ENCODE measurements at regions not wholly inside any gene's neighbourhood (a gene's known extent, or its start where the extent isn't known, plus 50 kb on each side); places are given as distances from the start of the nearest gene placed in this dataset.
"Not testable (repeated sequence)": the region's sequence is repeated elsewhere in the genome, so short reads cannot be mapped to it uniquely, and the experiment has no call there.

DNA sequence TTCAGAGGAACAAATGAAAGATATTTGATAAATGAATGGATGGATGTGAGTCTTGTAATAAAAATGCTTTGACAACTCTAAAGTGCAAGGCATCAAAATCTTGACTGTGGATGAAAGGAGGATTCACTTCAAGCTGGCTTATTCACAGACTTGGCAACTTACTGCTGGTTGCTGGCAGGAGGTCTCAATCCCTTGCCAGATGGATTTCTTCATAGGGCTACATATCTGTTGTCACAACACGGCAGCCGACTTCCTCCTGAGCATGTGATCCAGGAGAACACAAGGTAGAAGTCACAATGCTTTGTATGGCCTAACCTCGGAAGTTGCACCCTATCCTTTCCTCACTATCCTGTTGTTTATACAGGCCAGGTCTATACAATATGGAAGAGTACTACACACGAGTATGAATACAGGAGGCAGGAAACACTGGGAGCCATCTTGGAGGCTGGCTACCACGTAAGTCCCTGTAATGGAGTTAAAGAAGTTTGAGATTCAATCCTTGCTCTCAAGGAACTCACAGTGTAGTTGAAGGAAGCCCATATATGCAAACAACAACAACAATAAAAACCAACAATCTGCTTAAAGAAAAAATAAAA, 97.9 kb downstream of the ID4 start:
- Histone ChIP-seq H3K4me3 (no peak overlapping the region), H3K9me3 (ENCODE audit: low read depth) (no peaks in the 10 kb centered on the region), H3K9ac (no peak overlapping the region), H3F3A (ENCODE audit: insufficient read depth) (no peaks in the 10 kb centered on the region), H3K9me2 (ENCODE audit: insufficient read depth) (no peaks in the 10 kb centered on the region), H3K79me2 (ENCODE audit: insufficient read depth) (no peaks in the 10 kb centered on the region), H2AFZ (no peak overlapping the region), H3K27ac (no peak overlapping the region), H3K4me2 (ENCODE audit: unreplicated experiment) (no peak overlapping the region), H3K27me3 (replicated peaks; ENCODE audit: insufficient read depth) (no peaks in the 10 kb centered on the region), H3K36me3 (ENCODE audit: low read depth) (no peaks in the 10 kb centered on the region), H3K4me1 (ENCODE audit: insufficient read depth) (no peaks in the 10 kb centered on the region), H4K20me1 (ENCODE audit: insufficient read depth) (no peaks in the 10 kb centered on the region)
- DNase-seq, result no peak
- in situ Hi-C loops (cut with MboI), result no loop called here
- TF ChIP-seq EZH2phosphoT487 (IDR thresholded peaks at IDR 0.05; ENCODE audit: insufficient read depth, low read depth), result no peak
- 15% methylated on average over 5 of the region's 5 CpGs for WGBS, 2 experiments (ENCODE audit: low coverage in 1 of 2, low lambda C conversion rate in 2 of 2, missing lambda C conversion rate in 2 of 2)

DNA sequence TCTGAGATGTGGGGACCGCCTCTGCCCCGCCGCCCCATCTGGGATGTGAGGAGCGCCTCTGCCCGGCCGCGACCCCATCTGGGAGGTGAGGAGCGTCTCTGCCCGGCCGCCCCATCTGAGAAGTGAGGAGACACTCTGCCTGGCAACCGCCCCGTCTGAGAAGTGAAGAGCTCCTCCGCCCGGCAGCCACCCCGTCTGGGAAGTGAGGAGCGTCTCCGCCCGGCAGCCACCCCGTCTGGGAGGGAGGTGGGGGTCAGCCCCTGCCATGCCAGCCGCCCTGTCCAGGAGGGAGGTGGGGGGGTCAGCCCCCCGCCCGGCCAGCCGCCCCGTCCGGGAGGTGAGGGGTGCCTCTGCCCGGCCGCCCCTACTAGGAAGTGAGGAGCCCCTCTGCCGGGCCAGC, 102.2 kb downstream of the ID4 start:
- not testable (repeated sequence) for DNase-seq; H3K4me2 ChIP-seq (ENCODE audit: unreplicated experiment)
- 87 to 91% methylated on average over 8 to 24 of the region's 28 CpGs for WGBS, 2 experiments (ENCODE audit: low coverage in 1 of 2, low lambda C conversion rate in 2 of 2, missing lambda C conversion rate in 2 of 2)

DNA sequence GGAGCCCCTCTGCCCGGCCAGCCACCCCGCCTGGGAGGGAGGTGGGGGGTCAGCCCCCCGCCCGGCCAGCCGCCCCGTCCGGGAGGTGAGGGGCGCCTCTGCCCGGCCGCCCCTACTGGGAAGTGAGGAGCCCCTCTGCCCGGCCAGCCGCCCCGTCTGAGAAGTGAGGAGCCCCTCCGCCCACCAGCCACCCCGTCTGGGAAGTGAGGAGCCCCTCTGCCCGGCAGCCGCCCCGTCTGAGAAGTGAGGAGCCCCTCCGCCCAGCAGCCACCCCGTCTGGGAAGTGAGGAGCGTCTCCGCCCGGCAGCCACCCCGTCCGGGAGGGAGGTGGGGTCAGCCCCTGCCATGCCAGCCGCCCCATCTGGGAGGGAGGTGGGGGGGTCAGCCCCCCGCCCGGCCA, 102.8 kb downstream of the ID4 start:
- H3K27me3 ChIP-seq (replicated peaks; ENCODE audit: insufficient read depth); H3K4me3 ChIP-seq; in situ Hi-C loops (cut with MboI); H3K9me3 ChIP-seq (ENCODE audit: low read depth); H3F3A ChIP-seq (ENCODE audit: insufficient read depth); H3K79me2 ChIP-seq (ENCODE audit: insufficient read depth); H3K4me2 ChIP-seq (ENCODE audit: unreplicated experiment); H3K36me3 ChIP-seq (ENCODE audit: low read depth); DNase-seq; H3K4me1 ChIP-seq (ENCODE audit: insufficient read depth); H3K9me2 ChIP-seq (ENCODE audit: insufficient read depth); H3K27ac ChIP-seq; H2AFZ ChIP-seq; H3K9ac ChIP-seq; H4K20me1 ChIP-seq (ENCODE audit: insufficient read depth): not testable (repeated sequence)
- 94% methylated on average over 9 of the region's 28 CpGs; no CpG with 5 or more reads in 1 of the 2 experiments for WGBS, 2 experiments (ENCODE audit: low coverage in 1 of 2, low lambda C conversion rate in 2 of 2, missing lambda C conversion rate in 2 of 2)

More for the DNA sequence above, 102.2 kb downstream of the ID4 start:
- H3K9me2 ChIP-seq (ENCODE audit: insufficient read depth); in situ Hi-C loops (cut with MboI); H2AFZ ChIP-seq; H3K27ac ChIP-seq; H3K4me3 ChIP-seq; H4K20me1 ChIP-seq (ENCODE audit: insufficient read depth); H3F3A ChIP-seq (ENCODE audit: insufficient read depth); H3K27me3 ChIP-seq (replicated peaks; ENCODE audit: insufficient read depth); H3K79me2 ChIP-seq (ENCODE audit: insufficient read depth); H3K9ac ChIP-seq; H3K4me1 ChIP-seq (ENCODE audit: insufficient read depth); H3K36me3 ChIP-seq (ENCODE audit: low read depth); H3K9me3 ChIP-seq (ENCODE audit: low read depth): not testable (repeated sequence)

DNA sequence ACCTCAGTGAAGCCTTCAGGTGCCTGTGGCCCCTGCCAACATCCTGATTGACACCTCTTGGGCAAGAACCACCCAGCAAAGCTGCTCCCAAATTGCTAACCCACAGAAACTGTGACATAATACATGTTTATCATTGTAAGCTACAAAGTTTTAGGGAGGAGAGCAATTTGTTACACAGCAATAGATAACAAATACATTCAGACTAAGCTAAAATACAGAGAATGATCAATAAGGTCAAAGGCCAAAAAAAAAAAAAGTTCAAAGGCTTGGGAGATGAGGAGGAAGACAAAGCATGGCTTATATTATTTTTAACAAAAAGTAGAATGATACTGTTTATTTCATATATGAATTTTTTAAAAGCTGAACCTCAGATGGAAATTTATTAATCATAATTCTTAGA, 105.9 kb downstream of the ID4 start:
- no peaks in the 10 kb centered on the region for H3K9me2 ChIP-seq (ENCODE audit: insufficient read depth)
- H3K27me3 ChIP-seq (replicated peaks; ENCODE audit: insufficient read depth), result no peaks in the 10 kb centered on the region
- H2AFZ ChIP-seq, result no peak overlapping the region
- H3K4me1 ChIP-seq (ENCODE audit: insufficient read depth), result no peaks in the 10 kb centered on the region
- H3K9me3 ChIP-seq (ENCODE audit: low read depth), result no peaks in the 10 kb centered on the region
- no peak for DNase-seq
- H3K36me3 ChIP-seq (ENCODE audit: low read depth), result no peaks in the 10 kb centered on the region
- no peaks in the 10 kb centered on the region for H4K20me1 ChIP-seq (ENCODE audit: insufficient read depth)
- in situ Hi-C loops (cut with MboI), result no loop called here
- TF ChIP-seq EZH2 (IDR thresholded peaks at IDR 0.05; ENCODE audit: insufficient read depth, poor library complexity, severe bottlenecking) (no peak), EZH2phosphoT487 (IDR thresholded peaks at IDR 0.05; ENCODE audit: insufficient read depth, low read depth) (no peak)
- no peaks in the 10 kb centered on the region for H3K79me2 ChIP-seq (ENCODE audit: insufficient read depth)
- no peak overlapping the region for H3K9ac ChIP-seq
- no peak overlapping the region for H3K4me2 ChIP-seq (ENCODE audit: unreplicated experiment)
- no peak overlapping the region for H3K27ac ChIP-seq
- no peaks in the 10 kb centered on the region for H3F3A ChIP-seq (ENCODE audit: insufficient read depth)
- H3K4me3 ChIP-seq, result no peak overlapping the region

DNA sequence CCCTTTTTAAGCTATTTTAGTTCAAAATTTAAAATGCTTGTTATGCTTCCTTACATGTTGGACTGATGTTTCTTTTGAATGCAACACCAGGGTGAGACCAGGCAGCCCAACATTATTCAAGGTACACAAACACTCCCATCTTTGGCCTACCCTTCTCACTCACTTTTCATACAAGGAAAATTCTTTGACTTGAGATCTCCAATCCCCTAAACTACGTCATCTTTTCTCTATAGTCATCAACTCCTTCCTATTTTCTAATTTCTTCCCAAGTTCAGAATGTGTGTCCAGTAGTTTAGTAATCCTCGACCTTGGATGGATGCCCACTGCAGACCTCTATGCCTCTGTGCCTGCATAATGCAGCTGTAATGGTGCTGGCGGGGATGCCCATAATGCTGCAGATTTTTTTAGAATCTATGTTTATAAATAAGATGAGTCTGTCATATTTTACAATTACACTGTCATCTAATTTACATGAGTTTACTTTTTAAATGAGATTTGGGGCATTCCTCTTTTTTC, 108.7 kb downstream of the ID4 start:
- Histone ChIP-seq H3K27ac (no peak overlapping the region), H3K9me2 (ENCODE audit: insufficient read depth) (no peaks in the 10 kb centered on the region), H3K4me1 (ENCODE audit: insufficient read depth) (no peaks in the 10 kb centered on the region), H3K36me3 (ENCODE audit: low read depth) (no peaks in the 10 kb centered on the region), H3K9me3 (ENCODE audit: low read depth) (no peaks in the 10 kb centered on the region), H3K9ac (no peak overlapping the region), H3K79me2 (ENCODE audit: insufficient read depth) (no peaks in the 10 kb centered on the region), H3F3A (ENCODE audit: insufficient read depth) (no peaks in the 10 kb centered on the region), H3K27me3 (replicated peaks; ENCODE audit: insufficient read depth) (no peaks in the 10 kb centered on the region), H2AFZ (no peak overlapping the region), H3K4me2 (ENCODE audit: unreplicated experiment) (no peak overlapping the region), H4K20me1 (ENCODE audit: insufficient read depth) (no peaks in the 10 kb centered on the region), H3K4me3 (no peak overlapping the region)
- DNase-seq, result no peak
- WGBS, 2 experiments (ENCODE audit: low coverage in 1 of 2, low lambda C conversion rate in 2 of 2, missing lambda C conversion rate in 2 of 2), result 10 to 20% methylated on average over 3 of the region's 3 CpGs
- in situ Hi-C loops (cut with MboI), result no loop called here
- TF ChIP-seq EZH2phosphoT487 (IDR thresholded peaks at IDR 0.05; ENCODE audit: insufficient read depth, low read depth) (no peak), EZH2 (IDR thresholded peaks at IDR 0.05; ENCODE audit: insufficient read depth, poor library complexity, severe bottlenecking) (no peak)

Data from GM23248 (cell line).